Ovary (tissue), 7 donors: ENCODE measurements at regions not wholly inside any gene's neighbourhood (a gene's known extent, or its start where the extent isn't known, plus 50 kb on each side); places are given as distances from the start of the nearest gene placed in this dataset.

ENCODE experiments used
- DNase-seq, 5 donors: peaks; one replicate each; pipeline ENCODE4 v3.0.0-alpha.2; 2019 to 2020
- H3K27ac ChIP-seq, 2 donors: fragments of 200-600 bp; one replicate each; pipeline versions ENCODE4 v1.5.1 to v1.8.0; 2019 to 2022
- H3K27me3 ChIP-seq: fragments of 200-600 bp; one replicate; pipeline ENCODE4 v1.8.0; 2022
- H3K36me3 ChIP-seq: fragments of 200-600 bp; sonication (generic); one replicate; pipeline ENCODE4 v1.5.1; 2019
- H3K4me1 ChIP-seq: one replicate; pipeline ENCODE4 v1.8.1; 2013; ENCODE audit warnings: mild to moderate bottlenecking, moderate library complexity; ENCODE audit not compliant: insufficient read depth
- H3K4me3 ChIP-seq: fragments of 200-600 bp; sonication (generic); one replicate; pipeline ENCODE4 v1.5.1; 2017
- H3K9me3 ChIP-seq, 2 donors: fragments of 200-600 bp in 1 of 2; sonication (generic) in 1 of 2; one replicate each; pipeline versions ENCODE4 v1.5.1 to v1.8.1; 2013 to 2019; ENCODE audit warnings: mild to moderate bottlenecking in 1 of 2, moderate library complexity in 1 of 2
- EP300 ChIP-seq: sonication (generic); formaldehyde crosslinking; IDR thresholded peaks from one replicate; pipeline ENCODE4 v1.6.1; 2017; ENCODE audit warnings: antibody characterized with exemption
- POLR2A ChIP-seq: fragments of 450-650 bp; IDR thresholded peaks from one replicate; pipeline ENCODE4 v1.6.1; 2017; ENCODE audit warnings: antibody characterized with exemption, mild to moderate bottlenecking, moderate library complexity
- WGBS, 3 donors: extraction: QIAGEN DNeasy Blood & Tissue Kit in 1 of 3; methylation state at CpG; one replicate each; pipeline versions ENCODE4 v1.1.5 to v1.1.7; 2013 to 2017; 5-methylcytosine and 5-hydroxymethylcytosine counted together
- intact Hi-C, 4 donors: fragments of 100-400 bp; cut with DNase I; formaldehyde crosslinking; loops; one replicate each; pipeline versions ENCODE4 v1.11.0 to v1.15.1; 2022 to 2023
- TF ChIP-seq, protein P1 (sequence below), 3 donors: fragments of 450-650 bp in 2 of 3; fragments of 200-600 bp in 1 of 3; IDR thresholded peaks; one replicate each; pipeline versions ENCODE4 v1.5.1 to v1.8.0; 2016 to 2022; ENCODE audit warnings: antibody characterized with exemption in 3 of 3, mild to moderate bottlenecking in 1 of 3
- donor health status: DM: no; HTN: no; CAD: no; lungs with moderate emphysema.
- donor health status: DM: no; HTN: no; CAD: no.
- donor health status: Bipolar disorder and iron deficiency.
- donor health status: DM: no; HTN: no; CAD: no.
- donor health status: DM: yes; HTN: yes; CAD: no.

DNA sequence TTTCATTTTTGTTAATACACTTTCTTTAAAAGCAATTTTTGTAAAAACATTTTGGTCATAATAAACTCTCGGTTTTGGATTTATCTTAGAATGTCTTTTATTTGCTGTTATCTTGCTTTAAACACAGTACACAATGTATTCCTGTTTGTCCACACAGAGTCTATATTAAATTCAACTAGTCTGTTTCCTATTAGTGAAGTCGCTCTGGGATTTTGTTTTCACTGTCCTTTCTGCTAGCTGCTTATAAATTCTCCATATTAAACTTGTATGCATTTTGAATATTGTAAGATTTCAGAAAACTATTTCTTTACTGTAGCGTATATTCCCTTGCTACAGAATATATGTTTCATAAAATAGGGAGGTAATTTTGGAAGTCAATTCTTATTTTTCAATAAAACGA is 630.2 kb downstream of the HDGFL1 start:
- 69 to 77% (median 71%) methylated on average over 4 of the region's 4 CpGs for WGBS, 3 donors
- Histone ChIP-seq H3K4me1 (no peaks in the 10 kb centered on the region), H3K9me3 (no peaks in the 10 kb centered on the region), H3K4me3 (no peak overlapping the region), H3K36me3 (no peaks in the 10 kb centered on the region), H3K27ac (no peak overlapping the region), H3K27me3 (no peaks in the 10 kb centered on the region)
- DNase-seq, result no peak
- intact Hi-C loops, result no loop called here
- TF ChIP-seq EP300 (no peak), POLR2A (no peak)
- TF ChIP-seq, protein P1, sequence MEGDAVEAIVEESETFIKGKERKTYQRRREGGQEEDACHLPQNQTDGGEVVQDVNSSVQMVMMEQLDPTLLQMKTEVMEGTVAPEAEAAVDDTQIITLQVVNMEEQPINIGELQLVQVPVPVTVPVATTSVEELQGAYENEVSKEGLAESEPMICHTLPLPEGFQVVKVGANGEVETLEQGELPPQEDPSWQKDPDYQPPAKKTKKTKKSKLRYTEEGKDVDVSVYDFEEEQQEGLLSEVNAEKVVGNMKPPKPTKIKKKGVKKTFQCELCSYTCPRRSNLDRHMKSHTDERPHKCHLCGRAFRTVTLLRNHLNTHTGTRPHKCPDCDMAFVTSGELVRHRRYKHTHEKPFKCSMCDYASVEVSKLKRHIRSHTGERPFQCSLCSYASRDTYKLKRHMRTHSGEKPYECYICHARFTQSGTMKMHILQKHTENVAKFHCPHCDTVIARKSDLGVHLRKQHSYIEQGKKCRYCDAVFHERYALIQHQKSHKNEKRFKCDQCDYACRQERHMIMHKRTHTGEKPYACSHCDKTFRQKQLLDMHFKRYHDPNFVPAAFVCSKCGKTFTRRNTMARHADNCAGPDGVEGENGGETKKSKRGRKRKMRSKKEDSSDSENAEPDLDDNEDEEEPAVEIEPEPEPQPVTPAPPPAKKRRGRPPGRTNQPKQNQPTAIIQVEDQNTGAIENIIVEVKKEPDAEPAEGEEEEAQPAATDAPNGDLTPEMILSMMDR (IDR thresholded peaks at IDR 0.05), result no peak

DNA sequence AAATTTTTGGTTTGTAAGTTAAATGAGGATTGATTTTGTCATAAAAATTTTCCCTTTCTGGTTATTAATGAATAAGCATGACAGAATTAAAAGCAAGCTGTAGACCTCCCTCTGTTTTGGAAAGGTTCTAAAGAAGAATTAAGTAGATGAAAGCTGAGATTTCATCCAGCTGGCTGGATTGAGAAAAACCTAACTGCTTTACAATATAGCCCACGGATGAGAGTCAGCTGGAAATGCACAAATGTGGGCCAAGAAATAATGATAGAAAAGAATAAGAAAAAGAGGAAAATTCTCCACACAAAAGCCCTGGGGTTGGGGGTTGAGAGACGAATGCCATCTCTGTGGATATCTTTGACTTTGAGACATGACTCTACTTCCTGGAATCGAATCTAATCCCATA is 631.6 kb downstream of the HDGFL1 start:
- Histone ChIP-seq H3K27me3 (no peaks in the 10 kb centered on the region), H3K4me1 (no peaks in the 10 kb centered on the region), H3K9me3 (no peaks in the 10 kb centered on the region), H3K27ac (no peak overlapping the region), H3K36me3 (no peaks in the 10 kb centered on the region), H3K4me3 (no peak overlapping the region)
- DNase-seq, result no peak
- 44 to 61% (median 58%) methylated on average over 3 of the region's 3 CpGs for WGBS, 3 donors
- intact Hi-C loops, result no loop called here
- TF ChIP-seq, protein P1 (IDR thresholded peaks at IDR 0.05), result no peak
- no peak for TF ChIP-seq EP300
- TF ChIP-seq POLR2A, result no peak

DNA sequence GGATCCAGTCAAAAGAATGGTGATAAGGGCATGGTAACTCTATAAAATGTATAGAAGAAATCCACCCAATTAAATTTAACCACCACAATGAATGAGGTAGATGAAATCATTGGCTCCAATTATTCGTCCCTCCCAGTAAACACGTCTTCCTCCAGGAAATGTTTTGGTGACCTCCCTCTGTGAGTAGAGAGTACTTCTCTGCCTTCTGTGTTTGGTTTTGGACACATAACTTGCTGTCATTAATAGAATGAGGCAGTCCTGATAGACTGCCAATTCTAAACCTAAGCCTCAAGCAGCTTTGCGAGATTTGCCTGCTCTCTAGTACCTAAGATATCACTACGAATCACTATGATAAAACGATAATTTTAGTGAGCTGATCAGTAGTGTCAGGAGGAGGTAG is 632.8 kb downstream of the HDGFL1 start:
- Histone ChIP-seq H3K4me1 (no peaks in the 10 kb centered on the region), H3K36me3 (no peaks in the 10 kb centered on the region), H3K27me3 (no peaks in the 10 kb centered on the region), H3K9me3 (no peaks in the 10 kb centered on the region), H3K27ac (no peak overlapping the region), H3K4me3 (no peak overlapping the region)
- TF ChIP-seq POLR2A (no peak), EP300 (no peak)
- TF ChIP-seq, protein P1 (IDR thresholded peaks at IDR 0.05), result no peak
- intact Hi-C loops, result no loop called here
- WGBS, 3 donors, result 59 to 82% (median 75%) methylated on average over 5 of the region's 5 CpGs
- no peak for DNase-seq

DNA sequence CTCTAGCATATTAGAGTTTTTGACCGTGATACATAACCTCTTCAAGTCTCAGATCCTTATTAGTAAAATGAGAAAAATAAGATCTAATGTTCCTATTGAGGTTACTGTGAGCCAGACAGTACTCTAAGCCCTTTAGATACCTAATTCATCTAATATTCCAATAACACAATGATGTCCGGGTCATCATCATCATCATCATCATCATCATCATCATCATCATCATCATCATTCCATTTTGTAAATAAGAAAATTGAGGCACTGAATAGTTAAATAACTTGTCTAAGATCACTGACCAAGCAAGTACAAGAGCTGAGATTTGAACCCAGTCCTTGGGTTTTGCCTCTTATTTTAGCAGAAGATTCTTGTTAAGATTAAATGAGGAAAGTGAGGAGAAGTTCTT is 643.0 kb downstream of the HDGFL1 start:
- no peak for DNase-seq
- intact Hi-C loops, result no loop called here
- Histone ChIP-seq H3K27me3 (no peaks in the 10 kb centered on the region), H3K36me3 (no peaks in the 10 kb centered on the region), H3K4me3 (no peak overlapping the region), H3K4me1 (no peaks in the 10 kb centered on the region), H3K9me3 (no peaks in the 10 kb centered on the region), H3K27ac (no peak overlapping the region)
- TF ChIP-seq, protein P1 (IDR thresholded peaks at IDR 0.05), result no peak
- no peak for TF ChIP-seq EP300
- TF ChIP-seq POLR2A, result no peak
- 46 to 50% (median 48%) methylated on average over 2 of the region's 2 CpGs for WGBS, 3 donors

DNA sequence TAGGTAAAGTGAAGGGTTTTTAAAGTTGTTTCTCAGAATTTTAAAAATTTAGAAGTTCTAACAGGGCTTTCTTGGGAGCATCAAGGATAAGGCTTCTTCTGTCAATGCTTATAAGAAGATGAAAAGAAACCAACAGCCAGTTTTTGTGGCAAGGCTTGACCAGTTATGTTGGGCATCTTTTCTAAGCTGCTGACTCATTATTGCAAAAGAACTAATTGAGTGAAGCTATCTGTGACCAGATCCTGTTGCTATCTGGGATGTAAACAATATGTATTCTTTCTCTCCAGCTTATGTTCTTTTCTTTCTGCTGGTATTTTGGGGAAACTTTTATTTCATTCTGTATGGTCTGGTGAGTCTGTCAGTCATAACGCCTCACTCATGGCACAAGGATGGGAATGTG is 643.8 kb downstream of the HDGFL1 start:
- Histone ChIP-seq H3K36me3 (no peaks in the 10 kb centered on the region), H3K27ac (no peak overlapping the region), H3K9me3 (no peaks in the 10 kb centered on the region), H3K4me1 (no peaks in the 10 kb centered on the region), H3K27me3 (no peaks in the 10 kb centered on the region), H3K4me3 (no peak overlapping the region)
- 79 to 88% (median 85%) methylated on average over 1 of the region's 1 CpG for WGBS, 3 donors
- DNase-seq, result no peak
- TF ChIP-seq EP300 (no peak), POLR2A (no peak)
- TF ChIP-seq, protein P1 (IDR thresholded peaks at IDR 0.05), result no peak
- intact Hi-C loops, result no loop called here
